HG03135 (cell line): ENCODE measurements at regions not wholly inside any gene's neighbourhood (a gene's known extent, or its start where the extent isn't known, plus 50 kb on each side); places are given as distances from the start of the nearest gene placed in this dataset.

Experiments used
- ATAC-seq: cut with Tn5 transposase; IDR thresholded peaks from one replicate; pipeline ENCODE4 v1.9.1; 2021; ENCODE audit warnings: mild to moderate bottlenecking, moderate library complexity; ENCODE audit not compliant: unreplicated experiment

GRCh38 chr2:66843847-66844246 lies 408.9 kb downstream of the MEIS1 start:
- no peak for ATAC-seq

GRCh38 chr2:66845307-66845706 lies 410.4 kb downstream of the MEIS1 start:
- no peak for ATAC-seq

GRCh38 chr2:66846887-66847286 lies 412.0 kb downstream of the MEIS1 start:
- ATAC-seq = no peak

GRCh38 chr2:66849153-66849755 lies 414.3 kb downstream of the MEIS1 start:
- no peak for ATAC-seq

GRCh38 chr2:66850376-66850775 lies 415.5 kb downstream of the MEIS1 start:
- no peak for ATAC-seq

GRCh38 chr2:66851449-66851872 lies 416.5 kb downstream of the MEIS1 start:
- no peak for ATAC-seq

- no peak for ATAC-seq
Observed at GRCh38 chr2:66852953-66853352, 418.0 kb downstream of the MEIS1 start.

GRCh38 chr2:66853585-66853984 lies 418.7 kb downstream of the MEIS1 start:
- ATAC-seq = no peak

- no peak for ATAC-seq
Observed at GRCh38 chr2:66854298-66854697, 419.4 kb downstream of the MEIS1 start.

GRCh38 chr2:66862885-66863650 lies 428.1 kb downstream of the MEIS1 start:
- ATAC-seq = no peak

- ATAC-seq = no peak
Observed at GRCh38 chr2:66865161-66865560, 430.2 kb downstream of the MEIS1 start.

- no peak for ATAC-seq
Observed at GRCh38 chr2:66866331-66867062, 431.6 kb downstream of the MEIS1 start.

GRCh38 chr2:66867063-66867441 lies 432.1 kb downstream of the MEIS1 start:
- ATAC-seq = no peak

- no peak for ATAC-seq
Observed at GRCh38 chr2:66869076-66869475, 434.2 kb downstream of the MEIS1 start.

GRCh38 chr2:66872081-66872985 lies 437.4 kb downstream of the MEIS1 start:
- no peak for ATAC-seq

GRCh38 chr2:66872986-66873754 lies 438.2 kb downstream of the MEIS1 start:
- ATAC-seq = no peak

GRCh38 chr2:66874411-66874810 lies 439.5 kb downstream of the MEIS1 start:
- no peak for ATAC-seq

- no peak for ATAC-seq
Observed at GRCh38 chr2:66875941-66876462, 441.1 kb downstream of the MEIS1 start.

GRCh38 chr2:66885775-66886383 lies 451.0 kb downstream of the MEIS1 start:
- ATAC-seq = no peak

- ATAC-seq = no peak
Observed at GRCh38 chr2:66888246-66888645, 453.3 kb downstream of the MEIS1 start.
